H9 (cell line): ENCODE measurements at regions not wholly inside any gene's neighbourhood (a gene's known extent, or its start where the extent isn't known, plus 50 kb on each side); places are given as distances from the start of the nearest gene placed in this dataset.
"Not testable (repeated sequence)": the region's sequence is repeated elsewhere in the genome, so short reads cannot be mapped to it uniquely, and the experiment has no call there.

Experiments
- DNase-seq: peaks from one replicate; pipeline ENCODE4 v3.0.0-alpha.2; 2017
- H2AFZ ChIP-seq: one replicate; pipeline ENCODE4 v1.6.1; 2013; ENCODE audit warnings: mild to moderate bottlenecking, low read length, control low read depth, moderate library complexity
- H2AK5ac ChIP-seq: 2 replicates; pipeline ENCODE4 v1.6.1; 2013; ENCODE audit warnings: low read length, control low read depth, mixed read lengths; ENCODE audit not compliant: insufficient read length
- H2BK120ac ChIP-seq: one replicate; pipeline ENCODE4 v1.6.1; 2013; ENCODE audit warnings: low read depth, mild to moderate bottlenecking, low read length, control low read depth, inconsistent platforms; ENCODE audit not compliant: poor library complexity, severe bottlenecking
- H2BK12ac ChIP-seq: 2 replicates; pipeline ENCODE4 v1.6.1; 2013; ENCODE audit warnings: low read length, control low read depth, mixed read lengths, low read depth; ENCODE audit not compliant: insufficient read length
- H2BK15ac ChIP-seq: 2 replicates; pipeline ENCODE4 v1.6.1; 2013; ENCODE audit warnings: low read depth, low read length, control low read depth
- H2BK20ac ChIP-seq: one replicate; pipeline ENCODE4 v1.6.1; 2013; ENCODE audit warnings: low read depth, mild to moderate bottlenecking, low read length, control low read depth, inconsistent platforms; ENCODE audit not compliant: poor library complexity, severe bottlenecking
- H2BK5ac ChIP-seq: 2 replicates; pipeline ENCODE4 v1.6.1; 2013; ENCODE audit warnings: low read length, control low read depth, mixed read lengths; ENCODE audit not compliant: insufficient read length
- H3K14ac ChIP-seq: 2 replicates; pipeline ENCODE4 v1.6.1; 2013; ENCODE audit warnings: low read length, control low read depth; ENCODE audit not compliant: insufficient read depth
- H3K18ac ChIP-seq: 2 replicates; pipeline ENCODE4 v1.6.1; 2013; ENCODE audit warnings: low read depth, mild to moderate bottlenecking, mixed read lengths, low read length, control low read depth; ENCODE audit not compliant: insufficient read length
- H3K23ac ChIP-seq: 2 replicates; pipeline ENCODE4 v1.6.1; 2013; ENCODE audit warnings: low read length, control low read depth, mixed read lengths, low read depth; ENCODE audit not compliant: insufficient read length
- H3K23me2 ChIP-seq: 2 replicates; pipeline ENCODE4 v1.6.1; 2013; ENCODE audit warnings: low read depth, mild to moderate bottlenecking, mixed read lengths, low read length, control low read depth; ENCODE audit not compliant: insufficient read length, poor library complexity, severe bottlenecking
- H3K27ac ChIP-seq: 2 replicates; pipeline ENCODE4 v1.5.1; 2013; ENCODE audit warnings: low read length, control low read depth, mixed read lengths, low read depth; ENCODE audit not compliant: insufficient read length
- H3K27me3 ChIP-seq: 2 replicates; pipeline ENCODE4 v1.6.1; 2013; ENCODE audit warnings: low read length, control low read depth, inconsistent platforms; ENCODE audit not compliant: insufficient read depth
- H3K4ac ChIP-seq: 2 replicates; pipeline ENCODE4 v1.6.1; 2013; ENCODE audit warnings: low read depth, mild to moderate bottlenecking, control low read depth, inconsistent platforms, low read length, moderate library complexity
- H3K4me1 ChIP-seq: 2 replicates; pipeline ENCODE4 v1.6.1; 2013; ENCODE audit warnings: low read length, control low read depth, inconsistent platforms; ENCODE audit not compliant: insufficient read depth
- H3K4me2 ChIP-seq: 2 replicates; pipeline ENCODE4 v1.6.1; 2013; ENCODE audit warnings: low read length, control low read depth, mixed read lengths; ENCODE audit not compliant: insufficient read length, insufficient read depth
- H3K56ac ChIP-seq: 2 replicates; pipeline ENCODE4 v1.6.1; 2013; ENCODE audit warnings: low read depth, mild to moderate bottlenecking, mixed read lengths, low read length, control low read depth; ENCODE audit not compliant: insufficient read length
- H3K79me1 ChIP-seq: 2 replicates; pipeline ENCODE4 v1.6.1; 2013; ENCODE audit warnings: low read depth, mild to moderate bottlenecking, moderate library complexity, low read length, control low read depth, inconsistent platforms; ENCODE audit not compliant: insufficient read depth, poor library complexity, severe bottlenecking
- H3K79me2 ChIP-seq: 2 replicates; pipeline ENCODE4 v1.6.1; 2013; ENCODE audit warnings: low read length, control low read depth, inconsistent platforms; ENCODE audit not compliant: insufficient read depth
- H3K9ac ChIP-seq: 2 replicates; pipeline ENCODE4 v1.6.1; 2013; ENCODE audit warnings: low read length, control low read depth, mixed read lengths; ENCODE audit not compliant: insufficient read length; ENCODE audit errors: extremely low read depth
- H3K9me3 ChIP-seq: one replicate; pipeline ENCODE4 v1.6.1; 2013; ENCODE audit warnings: low read depth, low read length, inconsistent platforms; ENCODE audit not compliant: control insufficient read depth
- H3T11ph ChIP-seq: one replicate; pipeline ENCODE4 v1.6.1; 2013; ENCODE audit warnings: mild to moderate bottlenecking, low read length, control low read depth, inconsistent platforms
- H4K20me1 ChIP-seq: one replicate; pipeline ENCODE4 v1.6.1; 2013; ENCODE audit not compliant: control insufficient read depth, insufficient read length, insufficient read depth
- H4K5ac ChIP-seq: 2 replicates; pipeline ENCODE4 v1.6.1; 2013; ENCODE audit warnings: low read depth, mild to moderate bottlenecking, mixed read lengths, low read length, control low read depth; ENCODE audit not compliant: insufficient read length
- H4K8ac ChIP-seq: replicated peaks from 2 replicates; pipeline ENCODE4 v1.6.1; 2013; ENCODE audit warnings: low read length, control low read depth, mixed read lengths, low read depth; ENCODE audit not compliant: insufficient read length
- H4K91ac ChIP-seq: 2 replicates; pipeline ENCODE4 v1.6.1; 2013; ENCODE audit warnings: low read depth, mild to moderate bottlenecking, moderate library complexity, mixed read lengths, low read length, control low read depth; ENCODE audit not compliant: insufficient read length
- H3K27ac Mint-ChIP-seq, 3 experiments: 2 replicates in 2 of 3; 3 replicates in 1 of 3; pipeline ENCODE4 v1.8.0; 2020 to 2021; ENCODE audit warnings: mixed read lengths in 3 of 3, mild to moderate bottlenecking in 1 of 3, moderate library complexity in 1 of 3
- H3K27me3 Mint-ChIP-seq: 2 replicates; pipeline ENCODE4 v1.8.0; 2021; ENCODE audit warnings: low read depth, mild to moderate bottlenecking, moderate library complexity, mixed read lengths
- H3K36me3 Mint-ChIP-seq, 3 experiments: 2 replicates in 2 of 3; 3 replicates in 1 of 3; pipeline ENCODE4 v1.8.0; 2020 to 2021; ENCODE audit warnings: low read depth in 3 of 3, mixed read lengths in 3 of 3; ENCODE audit not compliant: insufficient read depth in 1 of 3
- H3K4me1 Mint-ChIP-seq, 2 experiments: 2 replicates each; pipeline ENCODE4 v1.8.0; 2020; ENCODE audit warnings: mixed read lengths in 2 of 2
- H3K4me3 Mint-ChIP-seq, 2 experiments: 2 replicates in 1 of 2; 3 replicates in 1 of 2; pipeline ENCODE4 v1.8.0; 2020 to 2021; ENCODE audit warnings: mild to moderate bottlenecking in 2 of 2, mixed read lengths in 2 of 2, moderate library complexity in 1 of 2
- H3K9me3 Mint-ChIP-seq, 2 experiments: 2 replicates in 1 of 2; 3 replicates in 1 of 2; pipeline ENCODE4 v1.8.0; 2020; ENCODE audit warnings: mild to moderate bottlenecking in 2 of 2, mixed read lengths in 2 of 2, moderate library complexity in 1 of 2
- WGBS: extraction: QIAGEN DNeasy Blood & Tissue Kit; methylation state at CpG from one replicate; pipeline ENCODE4 v1.1.7; 2013; ENCODE audit warnings: missing lambda C conversion rate, low lambda C conversion rate, mixed read lengths; ENCODE audit not compliant: insufficient read length; ENCODE audit errors: extremely low coverage; 5-methylcytosine and 5-hydroxymethylcytosine counted together
- TF ChIP-seq, protein P1 (sequence below): fragments of 200-600 bp; sonication (generic); conservative IDR thresholded peaks from 3 replicates; pipeline ENCODE4 v1.8.0; 2021; ENCODE audit warnings: antibody characterized with exemption, mild to moderate bottlenecking

DNA sequence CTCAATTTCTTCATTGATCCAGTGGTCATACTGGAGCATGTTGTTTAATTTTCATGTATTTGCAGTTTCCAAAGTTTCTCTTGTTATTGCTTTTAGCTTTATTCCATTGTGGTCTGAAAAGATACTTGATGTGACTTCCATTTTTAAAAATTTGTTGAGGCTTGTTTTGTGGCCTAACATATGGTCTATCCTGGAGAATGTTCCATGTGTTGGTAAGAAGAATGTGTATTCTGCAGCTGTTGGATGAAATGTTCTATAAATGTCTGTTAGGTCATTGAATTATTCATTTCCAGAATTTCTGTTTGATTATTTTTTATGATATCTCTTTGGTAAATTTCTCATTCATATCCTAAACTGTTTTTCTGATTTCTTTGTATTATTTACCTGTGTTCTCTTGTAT, 139.8 kb upstream of the THUMPD2 start:
- Histone ChIP-seq H3T11ph (no peak overlapping the region), H3K79me1 (no peaks in the 10 kb centered on the region), H2BK15ac (no peak overlapping the region), H3K56ac (no peak overlapping the region), H4K91ac (no peak overlapping the region), H3K23me2 (no peaks in the 10 kb centered on the region), H3K4me2 (no peak overlapping the region), H2BK12ac (no peak overlapping the region), H3K14ac (no peak overlapping the region), H3K23ac (no peak overlapping the region), H3K9me3 (no peaks in the 10 kb centered on the region), H2BK5ac (no peak overlapping the region), H4K20me1 (no peaks in the 10 kb centered on the region), H3K27me3 (no peaks in the 10 kb centered on the region), H3K27ac (no peak overlapping the region), H2AFZ (no peak overlapping the region), H4K8ac (no peak overlapping the region), H2AK5ac (no peak overlapping the region), H3K79me2 (no peaks in the 10 kb centered on the region), H3K18ac (no peak overlapping the region), H3K4me1 (peaks cover 3% of the 10 kb centered on the region; the same call in 1 of the 2 replicates), H3K4ac (no peak overlapping the region), H2BK20ac (no peak overlapping the region), H2BK120ac (no peak overlapping the region), H3K9ac (no peak overlapping the region), H4K5ac (no peak overlapping the region)
- Mint-ChIP-seq H3K36me3 (no peaks in the 10 kb centered on the region), H3K27me3 (no peaks in the 10 kb centered on the region; the same call in 1 of the 2 replicates), H3K27ac (no peak overlapping the region), H3K4me3 (no peak overlapping the region), H3K4me1 (peaks cover 18 to 26% of the 10 kb centered on the region in 2 experiments), H3K9me3 (peaks cover 0 to 3% of the 10 kb centered on the region in 2 experiments; a peak in 1 of 5 replicates)
- DNase-seq = no peak
- TF ChIP-seq, protein P1, sequence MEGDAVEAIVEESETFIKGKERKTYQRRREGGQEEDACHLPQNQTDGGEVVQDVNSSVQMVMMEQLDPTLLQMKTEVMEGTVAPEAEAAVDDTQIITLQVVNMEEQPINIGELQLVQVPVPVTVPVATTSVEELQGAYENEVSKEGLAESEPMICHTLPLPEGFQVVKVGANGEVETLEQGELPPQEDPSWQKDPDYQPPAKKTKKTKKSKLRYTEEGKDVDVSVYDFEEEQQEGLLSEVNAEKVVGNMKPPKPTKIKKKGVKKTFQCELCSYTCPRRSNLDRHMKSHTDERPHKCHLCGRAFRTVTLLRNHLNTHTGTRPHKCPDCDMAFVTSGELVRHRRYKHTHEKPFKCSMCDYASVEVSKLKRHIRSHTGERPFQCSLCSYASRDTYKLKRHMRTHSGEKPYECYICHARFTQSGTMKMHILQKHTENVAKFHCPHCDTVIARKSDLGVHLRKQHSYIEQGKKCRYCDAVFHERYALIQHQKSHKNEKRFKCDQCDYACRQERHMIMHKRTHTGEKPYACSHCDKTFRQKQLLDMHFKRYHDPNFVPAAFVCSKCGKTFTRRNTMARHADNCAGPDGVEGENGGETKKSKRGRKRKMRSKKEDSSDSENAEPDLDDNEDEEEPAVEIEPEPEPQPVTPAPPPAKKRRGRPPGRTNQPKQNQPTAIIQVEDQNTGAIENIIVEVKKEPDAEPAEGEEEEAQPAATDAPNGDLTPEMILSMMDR = no peak

- DNase-seq, H3K18ac ChIP-seq, H3K79me2 ChIP-seq, H3K23ac ChIP-seq, H3K56ac ChIP-seq, H4K91ac ChIP-seq, H2BK120ac ChIP-seq, H3K14ac ChIP-seq, H3K23me2 ChIP-seq, H2AFZ ChIP-seq, H2AK5ac ChIP-seq, H3K27me3 ChIP-seq, H3K4me3 Mint-ChIP-seq, H3K9me3 Mint-ChIP-seq, H3K4ac ChIP-seq, H3K27me3 Mint-ChIP-seq, H2BK15ac ChIP-seq, H4K20me1 ChIP-seq, H3K36me3 Mint-ChIP-seq, H2BK20ac ChIP-seq, H3K27ac ChIP-seq, H3K79me1 ChIP-seq, H3K4me2 ChIP-seq, H3T11ph ChIP-seq, H3K9ac ChIP-seq, H3K4me1 ChIP-seq, H4K8ac ChIP-seq, H2BK12ac ChIP-seq, H3K9me3 ChIP-seq, H4K5ac ChIP-seq, H2BK5ac ChIP-seq: not testable (repeated sequence)
- Mint-ChIP-seq H3K27ac (0 out of 7 replicates have a peak overlapping the region, but pooled peaks of 1 of the 3 experiments have one; percentile 46), H3K4me1 (peaks cover 11 to 23% of the 10 kb centered on the region in 2 experiments)
- no CpG with 5 or more reads among the region's 1 CpG for WGBS
These were observed 138.3 kb upstream of the THUMPD2 start for GRCh38 chr2:39917371-39917770.
